Lower leg skin (tissue), 4 donors: ENCODE measurements at regions not wholly inside any gene's neighbourhood (a gene's known extent, or its start where the extent isn't known, plus 50 kb on each side); places are given as distances from the start of the nearest gene placed in this dataset.
A peak's percentile ranks its signal among the peaks of the same experiment; 100 is the strongest.
"Not testable (repeated sequence)": the region's sequence is repeated elsewhere in the genome, so short reads cannot be mapped to it uniquely, and the experiment has no call there.

Source experiments
- DNase-seq, 2 donors: peaks; one replicate each; pipeline ENCODE4 v3.0.0-alpha.2; 2019; ENCODE audit warnings: low spot score in 2 of 2
- H3K4me3 ChIP-seq: fragments of 200-600 bp; sonication (generic); 2 replicates; pipeline ENCODE4 v1.5.1; 2017; ENCODE audit warnings: mild to moderate bottlenecking, low read depth; ENCODE audit not compliant: poor library complexity, severe bottlenecking
- POLR2A ChIP-seq, 2 donors: fragments of 450-650 bp; IDR thresholded peaks; one replicate each; pipeline ENCODE4 v1.6.1; 2016 to 2017; ENCODE audit warnings: antibody characterized with exemption in 2 of 2, mild to moderate bottlenecking in 1 of 2, moderate library complexity in 1 of 2
- WGBS, 2 donors: methylation state at CpG; one replicate each; pipeline ENCODE4 v1.1.5; 2018; 5-methylcytosine and 5-hydroxymethylcytosine counted together
- intact Hi-C: fragments of 100-400 bp; cut with DNase I; formaldehyde crosslinking; loops from one replicate; pipeline ENCODE4 v1.15.0; 2023; ENCODE audit warnings: low total_unique reads
- TF ChIP-seq, protein P1 (sequence below), 3 donors: fragments of 450-650 bp; IDR thresholded peaks; one replicate each; pipeline ENCODE4 v1.5.1; 2016; ENCODE audit warnings: antibody characterized with exemption in 3 of 3, mild to moderate bottlenecking in 3 of 3, moderate library complexity in 2 of 3

DNA sequence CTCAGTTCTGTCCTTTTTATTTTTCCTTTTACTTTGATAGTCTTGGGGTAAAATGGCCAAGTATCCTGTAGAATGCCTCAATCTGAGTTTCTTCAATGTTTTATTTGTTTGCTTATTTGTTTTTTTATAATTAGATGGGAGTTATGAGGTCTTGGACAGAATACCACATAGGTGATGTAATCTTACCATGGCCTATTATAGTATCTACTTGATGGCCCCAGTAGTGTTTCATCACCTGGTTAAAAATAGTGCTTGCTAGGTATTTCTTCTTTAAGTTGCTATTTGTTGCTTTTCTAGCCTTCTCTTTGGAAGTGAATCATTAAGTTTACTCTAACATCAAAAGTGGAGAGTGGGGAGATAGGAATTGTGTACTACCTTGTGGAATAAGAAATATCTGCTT lies 1020.0 kb upstream of the KCND2 start:
- H3K4me3 ChIP-seq: no peak overlapping the region
- TF ChIP-seq POLR2A (IDR thresholded peaks at IDR 0.05): no peak
- TF ChIP-seq, protein P1, sequence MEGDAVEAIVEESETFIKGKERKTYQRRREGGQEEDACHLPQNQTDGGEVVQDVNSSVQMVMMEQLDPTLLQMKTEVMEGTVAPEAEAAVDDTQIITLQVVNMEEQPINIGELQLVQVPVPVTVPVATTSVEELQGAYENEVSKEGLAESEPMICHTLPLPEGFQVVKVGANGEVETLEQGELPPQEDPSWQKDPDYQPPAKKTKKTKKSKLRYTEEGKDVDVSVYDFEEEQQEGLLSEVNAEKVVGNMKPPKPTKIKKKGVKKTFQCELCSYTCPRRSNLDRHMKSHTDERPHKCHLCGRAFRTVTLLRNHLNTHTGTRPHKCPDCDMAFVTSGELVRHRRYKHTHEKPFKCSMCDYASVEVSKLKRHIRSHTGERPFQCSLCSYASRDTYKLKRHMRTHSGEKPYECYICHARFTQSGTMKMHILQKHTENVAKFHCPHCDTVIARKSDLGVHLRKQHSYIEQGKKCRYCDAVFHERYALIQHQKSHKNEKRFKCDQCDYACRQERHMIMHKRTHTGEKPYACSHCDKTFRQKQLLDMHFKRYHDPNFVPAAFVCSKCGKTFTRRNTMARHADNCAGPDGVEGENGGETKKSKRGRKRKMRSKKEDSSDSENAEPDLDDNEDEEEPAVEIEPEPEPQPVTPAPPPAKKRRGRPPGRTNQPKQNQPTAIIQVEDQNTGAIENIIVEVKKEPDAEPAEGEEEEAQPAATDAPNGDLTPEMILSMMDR (IDR thresholded peaks at IDR 0.05): no peak
- intact Hi-C loops: no loop called here
- DNase-seq: no peak

DNA sequence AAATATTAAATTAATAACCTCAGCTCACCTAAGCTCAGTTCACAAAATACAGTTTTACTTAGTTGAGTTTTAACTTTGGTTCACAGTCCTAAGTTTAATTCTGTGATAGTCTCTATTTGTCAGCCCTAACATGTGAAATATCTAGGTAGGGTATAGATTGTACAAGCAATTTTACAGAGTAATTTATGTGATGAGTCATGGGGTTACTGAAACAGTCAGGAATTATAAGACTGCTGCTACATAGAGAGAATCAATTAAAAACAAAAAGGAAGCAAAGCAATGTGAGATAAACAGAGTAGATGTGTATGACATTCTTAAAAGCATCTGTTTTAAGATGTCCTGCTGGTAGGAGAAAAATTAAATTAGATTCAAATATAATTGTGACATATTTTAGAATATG lies 1018.2 kb upstream of the KCND2 start:
- no peak overlapping the region for H3K4me3 ChIP-seq
- DNase-seq: no peak
- TF ChIP-seq, protein P1 (IDR thresholded peaks at IDR 0.05): no peak
- TF ChIP-seq POLR2A (IDR thresholded peaks at IDR 0.05): no peak
- intact Hi-C loops: no loop called here

DNA sequence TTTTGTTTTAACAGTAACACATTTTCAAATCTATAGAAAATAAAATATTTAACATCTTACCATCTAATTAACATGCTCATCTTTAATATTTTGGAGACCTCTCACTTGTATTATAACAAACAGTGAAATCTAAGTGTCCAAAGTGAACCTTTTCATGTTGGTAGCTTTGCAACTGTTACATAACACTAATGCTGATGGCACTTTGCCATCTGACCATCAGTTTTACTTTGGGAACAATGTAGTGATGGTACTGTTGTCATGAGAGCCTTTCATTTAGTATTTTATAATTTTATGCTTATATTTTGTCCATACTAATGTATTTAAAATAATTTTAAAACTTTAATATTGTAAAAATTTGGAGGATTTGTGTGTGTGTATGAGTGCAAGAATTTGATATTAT lies 1017.0 kb upstream of the KCND2 start:
- no peak for TF ChIP-seq POLR2A (IDR thresholded peaks at IDR 0.05)
- TF ChIP-seq, protein P1 (IDR thresholded peaks at IDR 0.05): no peak
- intact Hi-C loops: no loop called here
- no peak overlapping the region for H3K4me3 ChIP-seq
- DNase-seq: no peak

DNA sequence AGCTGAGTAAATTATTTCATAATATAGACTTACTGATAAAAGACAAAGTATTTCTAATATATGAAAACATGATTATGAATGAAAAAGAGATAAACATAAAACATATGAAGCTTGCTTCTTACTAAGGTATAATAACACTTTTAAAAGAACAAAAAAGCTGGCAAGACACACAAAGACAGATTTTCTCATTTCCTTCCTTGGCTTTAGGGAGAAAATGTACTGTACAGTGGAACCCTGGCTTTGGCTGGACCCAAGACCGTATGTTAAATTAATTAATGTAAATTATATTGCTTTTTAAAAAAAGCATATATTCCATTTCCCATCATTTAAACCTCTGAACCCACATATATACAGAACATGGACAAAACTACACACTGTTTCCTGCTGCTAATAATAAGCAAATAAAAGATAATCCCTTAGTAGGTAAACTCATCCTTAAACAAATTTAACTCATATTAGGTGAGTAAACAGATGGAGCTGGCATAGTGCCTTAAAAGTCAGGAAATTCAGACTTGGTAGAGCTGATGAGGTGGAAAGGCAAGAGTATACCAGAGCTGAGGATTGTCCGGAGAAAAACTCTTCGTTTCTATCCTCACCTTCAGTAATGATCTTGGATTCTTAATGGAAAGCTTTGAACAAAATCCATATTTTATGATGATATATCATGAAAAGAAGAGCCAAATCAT lies 1016.4 kb upstream of the KCND2 start:
- 73 to 82% methylated on average over 3 of the region's 3 CpGs for WGBS, 2 donors
- intact Hi-C loops: no loop called here
- no peak overlapping the region for H3K4me3 ChIP-seq
- TF ChIP-seq, protein P1 (IDR thresholded peaks at IDR 0.05): no peak
- no peak for TF ChIP-seq POLR2A (IDR thresholded peaks at IDR 0.05)
- no peak for DNase-seq

DNA sequence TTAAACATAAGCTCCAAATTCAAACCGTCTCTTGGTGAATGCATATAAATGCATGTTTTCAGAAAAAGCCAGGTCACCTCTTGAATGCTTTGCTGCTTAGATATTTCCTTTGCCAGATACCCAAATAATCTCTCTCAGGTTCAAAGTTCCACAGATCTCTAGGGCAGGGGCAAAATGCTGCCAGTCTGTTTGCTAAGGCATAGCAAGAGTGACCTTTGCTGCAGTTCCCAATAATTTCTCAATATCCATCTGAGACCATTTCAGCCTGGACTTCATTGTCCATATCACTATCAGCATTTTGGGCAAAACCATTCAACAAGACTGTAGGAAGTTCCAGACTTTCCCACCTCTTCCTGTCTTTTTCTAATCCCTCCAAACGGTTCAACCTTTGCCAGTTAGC lies 1006.2 kb upstream of the KCND2 start:
- DNase-seq, H3K4me3 ChIP-seq, intact Hi-C loops: not testable (repeated sequence)
- WGBS, 2 donors: 60 to 76% methylated on average over 2 of the region's 2 CpGs

DNA sequence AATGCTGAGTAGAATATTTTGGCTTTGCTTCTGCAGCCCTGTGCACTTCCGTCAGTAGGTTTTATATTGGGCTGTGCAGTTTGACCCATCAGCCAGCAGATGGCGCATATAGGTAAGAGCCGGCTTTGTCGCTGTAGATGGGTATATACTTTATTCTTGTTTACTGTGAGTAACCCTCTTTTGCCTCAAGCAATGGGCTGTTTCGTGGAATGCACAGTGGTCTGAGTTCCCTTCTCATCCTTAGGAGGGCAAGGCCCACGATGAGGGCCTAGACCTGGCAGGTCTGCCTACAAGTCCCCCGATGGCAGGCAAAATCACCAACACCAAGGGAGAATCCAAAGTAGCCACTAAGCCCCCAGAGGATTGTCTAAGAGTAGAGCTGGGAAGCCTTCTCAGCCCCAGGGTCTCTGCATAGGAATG lies 1002.9 kb upstream of the KCND2 start:
- 20% methylated on average over 7 of the region's 7 CpGs for WGBS, 2 donors
- TF ChIP-seq POLR2A (IDR thresholded peaks at IDR 0.05): no peak
- TF ChIP-seq, protein P1 (IDR thresholded peaks at IDR 0.05): no peak
- intact Hi-C loops: no loop called here
- H3K4me3 ChIP-seq: no peak overlapping the region
- DNase-seq: peak; percentile 21 to 74
